ENCODE measurements at regions not wholly inside any gene's neighbourhood (a gene's known extent, or its start where the extent isn't known, plus 50 kb on each side); places are given as distances from the start of the nearest gene placed in this dataset.

DNA sequence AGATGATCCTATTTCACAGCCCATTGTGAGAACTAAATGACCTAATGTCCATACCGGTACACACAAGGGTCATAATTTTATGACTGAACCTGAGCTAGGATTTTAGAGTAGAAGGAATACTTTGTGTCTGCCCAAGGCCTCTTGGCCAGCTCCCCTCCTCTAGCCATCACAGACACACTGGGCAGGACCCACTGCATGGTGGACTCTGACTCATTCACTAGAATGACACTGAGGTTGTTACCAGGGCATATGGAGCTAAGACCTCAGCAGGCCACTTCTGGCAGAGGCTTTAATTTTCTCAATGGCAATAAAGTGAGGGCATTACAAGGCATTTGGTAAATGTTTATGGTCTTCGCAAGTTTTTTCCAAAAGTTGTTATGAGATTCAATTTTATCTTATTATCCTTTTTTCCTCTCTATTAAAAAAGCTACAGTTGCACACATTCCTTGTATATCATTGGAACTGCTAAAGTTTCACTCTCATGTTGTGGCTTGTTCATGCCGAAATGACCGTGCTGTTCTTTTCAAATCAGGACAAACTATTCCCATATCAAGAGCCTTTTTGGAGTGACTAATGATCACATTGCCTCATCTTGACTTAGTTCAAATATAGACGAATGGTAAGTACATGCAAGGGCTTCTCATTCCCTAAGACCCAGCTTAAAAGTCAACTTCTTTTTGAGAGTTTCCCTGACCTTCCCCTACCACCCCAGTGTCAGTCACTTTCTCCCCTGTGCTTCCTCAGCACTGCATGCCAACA lies 595.7 kb downstream of the ACTL7B start:
- TF ChIP-seq, protein P1, sequence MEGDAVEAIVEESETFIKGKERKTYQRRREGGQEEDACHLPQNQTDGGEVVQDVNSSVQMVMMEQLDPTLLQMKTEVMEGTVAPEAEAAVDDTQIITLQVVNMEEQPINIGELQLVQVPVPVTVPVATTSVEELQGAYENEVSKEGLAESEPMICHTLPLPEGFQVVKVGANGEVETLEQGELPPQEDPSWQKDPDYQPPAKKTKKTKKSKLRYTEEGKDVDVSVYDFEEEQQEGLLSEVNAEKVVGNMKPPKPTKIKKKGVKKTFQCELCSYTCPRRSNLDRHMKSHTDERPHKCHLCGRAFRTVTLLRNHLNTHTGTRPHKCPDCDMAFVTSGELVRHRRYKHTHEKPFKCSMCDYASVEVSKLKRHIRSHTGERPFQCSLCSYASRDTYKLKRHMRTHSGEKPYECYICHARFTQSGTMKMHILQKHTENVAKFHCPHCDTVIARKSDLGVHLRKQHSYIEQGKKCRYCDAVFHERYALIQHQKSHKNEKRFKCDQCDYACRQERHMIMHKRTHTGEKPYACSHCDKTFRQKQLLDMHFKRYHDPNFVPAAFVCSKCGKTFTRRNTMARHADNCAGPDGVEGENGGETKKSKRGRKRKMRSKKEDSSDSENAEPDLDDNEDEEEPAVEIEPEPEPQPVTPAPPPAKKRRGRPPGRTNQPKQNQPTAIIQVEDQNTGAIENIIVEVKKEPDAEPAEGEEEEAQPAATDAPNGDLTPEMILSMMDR (IDR thresholded peaks at IDR 0.05): no peak
- no peak for TF ChIP-seq EZH2 (IDR thresholded peaks at IDR 0.05; ENCODE audit: borderline replicate concordance, insufficient read depth, low read depth, low read length, poor library complexity, severe bottlenecking)

Data from B cell (primary cell).